MCF 10A (cell line): ENCODE measurements at regions not wholly inside any gene's neighbourhood (a gene's known extent, or its start where the extent isn't known, plus 50 kb on each side); places are given as distances from the start of the nearest gene placed in this dataset.
A peak's percentile ranks its signal among the peaks of the same experiment; 100 is the strongest.

ENCODE experiments used
- BruUV-seq: library from RNA; stranded (reverse); fragments of 400-500 nt; replicated peaks from 2 replicates; lab custom pipeline; 2021; lab: Mats Ljungman, UMichigan
- CTCF ChIA-PET: fragments of 300-600 bp; sonication (Branson Sonifier 250); formaldehyde crosslinking; extraction: SDS; loops from one replicate; lab custom pipeline; 2021; ENCODE audit warnings: antibody characterized with exemption, inconsistent platforms; lab: Yijun Ruan, JAX
- POLR2A ChIA-PET: fragments of 300-600, 350-650 bp; sonication (Branson Sonifier 250); formaldehyde crosslinking; extraction: SDS; loops from one replicate; lab custom pipeline; 2020; ENCODE audit warnings: antibody characterized with exemption, inconsistent platforms; lab: Yijun Ruan, JAX
- DNase-seq: peaks from one replicate; pipeline ENCODE4 v3.0.0-alpha.2; 2018; ENCODE audit not compliant: unreplicated experiment
- H3K27ac Mint-ChIP-seq: one replicate; pipeline ENCODE4 v1.8.0; 2022; ENCODE audit warnings: mild to moderate bottlenecking, low read depth, mixed read lengths; ENCODE audit not compliant: unreplicated experiment
- H3K27me3 Mint-ChIP-seq: one replicate; pipeline ENCODE4 v1.8.0; 2022; ENCODE audit warnings: mixed read lengths; ENCODE audit not compliant: insufficient read depth, unreplicated experiment
- H3K36me3 Mint-ChIP-seq: one replicate; pipeline ENCODE4 v1.8.0; 2022; ENCODE audit warnings: mild to moderate bottlenecking, moderate library complexity, mixed read lengths; ENCODE audit not compliant: insufficient read depth, unreplicated experiment
- H3K4me1 Mint-ChIP-seq: one replicate; pipeline ENCODE4 v1.8.0; 2022; ENCODE audit warnings: mixed read lengths; ENCODE audit not compliant: insufficient read depth, unreplicated experiment
- H3K4me3 Mint-ChIP-seq: one replicate; pipeline ENCODE4 v1.8.0; 2022; ENCODE audit warnings: mild to moderate bottlenecking, moderate library complexity, mixed read lengths; ENCODE audit not compliant: unreplicated experiment
- H3K9me3 Mint-ChIP-seq: one replicate; pipeline ENCODE4 v1.8.0; 2022; ENCODE audit warnings: mixed read lengths; ENCODE audit not compliant: unreplicated experiment
- intact Hi-C: fragments of 100-400 bp; cut with micrococcal nuclease; formaldehyde crosslinking; loops from 2 replicates; pipeline ENCODE4 v1.14.1; 2022
- TF ChIP-seq, protein P1 (sequence below): fragments of 200-600 bp; IDR thresholded peaks from one replicate; pipeline ENCODE4 v1.8.0; 2022; ENCODE audit warnings: antibody characterized with exemption, mild to moderate bottlenecking; ENCODE audit not compliant: unreplicated experiment

DNA sequence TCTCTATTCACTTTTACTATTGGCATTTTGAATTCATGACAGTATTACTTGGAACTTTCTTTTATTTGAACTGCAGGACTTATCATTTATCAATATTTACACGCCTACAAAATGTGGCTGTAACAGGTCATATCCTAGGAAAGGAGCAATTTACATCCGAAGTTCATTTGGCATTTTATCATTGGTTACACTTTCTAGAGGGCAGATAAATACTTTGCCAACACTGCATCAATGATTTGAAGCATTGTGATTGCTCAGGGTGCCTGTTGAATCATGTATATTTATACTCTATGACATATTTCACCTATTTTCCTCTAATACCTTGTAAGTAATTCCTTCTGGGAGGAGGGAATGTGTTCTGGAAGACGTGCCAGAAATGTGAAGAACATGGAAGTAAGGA lies 136.7 kb downstream of the MID1IP1 start:
- H3K4me1 Mint-ChIP-seq: peaks cover 8% of the 10 kb centered on the region
- H3K27ac Mint-ChIP-seq: no peak overlapping the region
- H3K9me3 Mint-ChIP-seq: no peaks in the 10 kb centered on the region
- ChIA-PET CTCF (no interaction called here), POLR2A (interaction anchor here (0.7 to 1.5 kb wide), 2 partner anchors 134 to 1794 kb away, joined by 3 read pairs; no protein-coding TSS in a partner anchor)
- no TSS peak for BruUV-seq
- H3K27me3 Mint-ChIP-seq: no peaks in the 10 kb centered on the region
- intact Hi-C loops: no loop called here
- DNase-seq: no peak
- TF ChIP-seq, protein P1, sequence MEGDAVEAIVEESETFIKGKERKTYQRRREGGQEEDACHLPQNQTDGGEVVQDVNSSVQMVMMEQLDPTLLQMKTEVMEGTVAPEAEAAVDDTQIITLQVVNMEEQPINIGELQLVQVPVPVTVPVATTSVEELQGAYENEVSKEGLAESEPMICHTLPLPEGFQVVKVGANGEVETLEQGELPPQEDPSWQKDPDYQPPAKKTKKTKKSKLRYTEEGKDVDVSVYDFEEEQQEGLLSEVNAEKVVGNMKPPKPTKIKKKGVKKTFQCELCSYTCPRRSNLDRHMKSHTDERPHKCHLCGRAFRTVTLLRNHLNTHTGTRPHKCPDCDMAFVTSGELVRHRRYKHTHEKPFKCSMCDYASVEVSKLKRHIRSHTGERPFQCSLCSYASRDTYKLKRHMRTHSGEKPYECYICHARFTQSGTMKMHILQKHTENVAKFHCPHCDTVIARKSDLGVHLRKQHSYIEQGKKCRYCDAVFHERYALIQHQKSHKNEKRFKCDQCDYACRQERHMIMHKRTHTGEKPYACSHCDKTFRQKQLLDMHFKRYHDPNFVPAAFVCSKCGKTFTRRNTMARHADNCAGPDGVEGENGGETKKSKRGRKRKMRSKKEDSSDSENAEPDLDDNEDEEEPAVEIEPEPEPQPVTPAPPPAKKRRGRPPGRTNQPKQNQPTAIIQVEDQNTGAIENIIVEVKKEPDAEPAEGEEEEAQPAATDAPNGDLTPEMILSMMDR: no peak
- no peak overlapping the region for H3K4me3 Mint-ChIP-seq
- no peaks in the 10 kb centered on the region for H3K36me3 Mint-ChIP-seq

DNA sequence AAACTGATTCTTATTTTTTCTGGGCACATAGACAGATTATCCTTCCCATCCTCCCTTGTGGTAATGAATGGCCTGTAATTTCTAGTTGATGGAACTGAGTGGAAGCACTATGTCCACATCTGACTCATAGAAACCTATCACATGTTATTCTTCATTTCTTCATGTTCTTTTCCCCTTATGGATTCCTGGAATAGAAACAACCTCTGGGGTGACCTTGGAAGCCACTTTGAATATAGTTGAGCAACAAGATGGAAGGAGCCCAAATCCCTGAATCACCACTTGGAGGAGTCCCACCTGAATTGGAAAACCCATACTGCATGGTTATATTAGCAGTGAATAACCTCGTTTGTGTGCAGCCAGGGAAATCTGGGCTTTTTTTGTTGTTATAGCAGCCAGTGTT lies 137.8 kb downstream of the MID1IP1 start:
- Mint-ChIP-seq H3K27ac (no peak overlapping the region), H3K4me3 (no peak overlapping the region), H3K27me3 (no peaks in the 10 kb centered on the region), H3K9me3 (no peaks in the 10 kb centered on the region), H3K4me1 (peaks cover 8% of the 10 kb centered on the region), H3K36me3 (no peaks in the 10 kb centered on the region)
- peak; percentile 74 for DNase-seq
- POLR2A ChIA-PET: interaction anchor here (1.2 to 1.5 kb wide), 2 partner anchors 129 to 135 kb away, joined by 3 read pairs; no protein-coding TSS in a partner anchor
- CTCF ChIA-PET: interaction anchor here (0.9 kb wide), 1 partner anchor 153 kb away, joined by 3 read pairs; no protein-coding TSS in a partner anchor
- intact Hi-C loops: no loop called here
- BruUV-seq: no TSS peak
- TF ChIP-seq, protein P1: no peak

DNA sequence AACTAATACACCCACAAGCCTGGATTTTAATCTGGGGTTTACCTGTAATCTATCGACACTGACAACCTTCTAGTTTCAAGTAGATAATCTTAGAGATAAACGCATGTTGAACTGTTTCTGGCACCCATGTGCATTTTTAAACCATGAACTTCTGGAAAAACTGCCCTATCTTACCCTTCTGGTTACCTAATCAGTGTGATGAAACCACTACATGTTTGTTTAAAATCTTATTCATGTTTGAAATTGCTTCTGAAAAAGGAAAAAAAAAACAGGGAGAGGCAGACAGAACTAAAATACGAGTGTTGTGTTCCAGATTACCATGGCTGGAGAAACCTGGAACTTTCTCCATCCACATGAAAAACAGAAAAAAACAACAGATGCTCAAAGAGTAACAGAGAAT lies 139.3 kb downstream of the MID1IP1 start:
- TF ChIP-seq, protein P1: no peak
- Mint-ChIP-seq H3K27me3 (no peaks in the 10 kb centered on the region), H3K4me3 (no peak overlapping the region), H3K36me3 (no peaks in the 10 kb centered on the region), H3K9me3 (peaks cover 8% of the 10 kb centered on the region), H3K27ac (peak overlapping the region; percentile 66), H3K4me1 (peaks cover 8% of the 10 kb centered on the region)
- POLR2A ChIA-PET: interaction anchor here (1.2 kb wide), 1 partner anchor 141 kb away, joined by 5 read pairs; no protein-coding TSS in a partner anchor
- CTCF ChIA-PET: no interaction called here
- intact Hi-C loops: no loop called here
- BruUV-seq: no TSS peak
- DNase-seq: peak; percentile 16

DNA sequence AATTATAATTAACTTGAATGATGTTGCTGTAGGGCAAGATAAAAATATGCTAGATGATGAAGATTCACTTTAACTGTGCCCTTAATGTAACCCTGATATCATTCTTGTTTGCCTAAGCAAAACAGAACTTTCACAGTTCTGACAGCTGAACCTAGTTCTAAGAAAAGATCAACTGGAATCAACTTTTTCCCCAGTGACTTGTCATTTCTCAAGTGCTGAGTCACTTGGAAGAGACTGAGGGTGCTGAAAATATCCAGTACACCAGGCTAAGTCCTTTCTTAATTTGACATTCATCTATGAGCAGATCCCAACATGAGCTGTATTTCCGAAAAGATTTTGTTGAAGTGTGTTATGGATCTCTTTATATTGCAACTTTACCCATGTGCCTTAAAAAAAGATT lies 140.4 kb downstream of the MID1IP1 start:
- Mint-ChIP-seq H3K4me1 (peaks cover 8% of the 10 kb centered on the region), H3K27ac (no peak overlapping the region), H3K36me3 (no peaks in the 10 kb centered on the region), H3K9me3 (peaks cover 8% of the 10 kb centered on the region), H3K27me3 (no peaks in the 10 kb centered on the region), H3K4me3 (no peak overlapping the region)
- TF ChIP-seq, protein P1: no peak
- ChIA-PET CTCF (interaction anchor here (0.6 kb wide), 1 partner anchor 48 kb away, joined by 4 read pairs; no protein-coding TSS in a partner anchor), POLR2A (interaction anchor here (1.0 to 1.2 kb wide), 2 partner anchors 140 to 142 kb away, joined by 3 to 5 read pairs; partner anchors contain the start of gene MID1IP1)
- intact Hi-C loops: no loop called here
- DNase-seq: peak; percentile 6
- no TSS peak for BruUV-seq
